D721Med (cell line): ENCODE measurements at regions not wholly inside any gene's neighbourhood (a gene's known extent, or its start where the extent isn't known, plus 50 kb on each side); places are given as distances from the start of the nearest gene placed in this dataset.
A peak's percentile ranks its signal among the peaks of the same experiment; 100 is the strongest.

ENCODE experiments used
- DNase-seq: peaks from one replicate; pipeline ENCODE4 v3.0.0; 2011; ENCODE audit warnings: low spot score; ENCODE audit not compliant: insufficient read length
- FAIRE-seq: peaks from 2 replicates; lab custom pipeline; 2011; peaks lifted over from hg19 to GRCh38; lab: Jason Lieb, UNC
- CTCF ChIP-seq: IDR thresholded peaks from 2 replicates; pipeline ENCODE4 v1.5.1; 2012; ENCODE audit warnings: mild to moderate bottlenecking, control low read depth; ENCODE audit not compliant: insufficient read depth; ENCODE audit errors: missing control alignments

GRCh38 chr6:22471132-22471690, 98.2 kb upstream of the HDGFL1 start:
- no peak for DNase-seq
- no peak for FAIRE-seq
- no peak for TF ChIP-seq CTCF

GRCh38 chr6:22471746-22472145, 97.6 kb upstream of the HDGFL1 start:
- FAIRE-seq (no peak), DNase-seq (no peak)
- no peak for TF ChIP-seq CTCF

GRCh38 chr6:22473991-22474682, 95.2 kb upstream of the HDGFL1 start:
- TF ChIP-seq CTCF = no peak
- DNase-seq (no peak), FAIRE-seq (no peak)

- peak; percentile 56 for FAIRE-seq
- DNase-seq = no peak
- no peak for TF ChIP-seq CTCF
These were observed 92.5 kb upstream of the HDGFL1 start for GRCh38 chr6:22476811-22477390.

- no peak for TF ChIP-seq CTCF
- DNase-seq = no peak
- no peak for FAIRE-seq
These were observed 72.1 kb upstream of the HDGFL1 start for GRCh38 chr6:22497276-22497675.

GRCh38 chr6:22499815-22500214, 69.6 kb upstream of the HDGFL1 start:
- FAIRE-seq = no peak
- no peak for DNase-seq
- TF ChIP-seq CTCF = no peak

- DNase-seq = no peak
- no peak for TF ChIP-seq CTCF
- FAIRE-seq = no peak
These were observed 62.9 kb upstream of the HDGFL1 start for GRCh38 chr6:22506496-22506895.
